HuH-7 (cell line): ENCODE measurements at regions not wholly inside any gene's neighbourhood (a gene's known extent, or its start where the extent isn't known, plus 50 kb on each side); places are given as distances from the start of the nearest gene placed in this dataset.
"Not testable (repeated sequence)": the region's sequence is repeated elsewhere in the genome, so short reads cannot be mapped to it uniquely, and the experiment has no call there.

Experiments
- DNase-seq: peaks from one replicate; pipeline ENCODE4 v3.0.0; 2011; ENCODE audit warnings: low spot score

DNA sequence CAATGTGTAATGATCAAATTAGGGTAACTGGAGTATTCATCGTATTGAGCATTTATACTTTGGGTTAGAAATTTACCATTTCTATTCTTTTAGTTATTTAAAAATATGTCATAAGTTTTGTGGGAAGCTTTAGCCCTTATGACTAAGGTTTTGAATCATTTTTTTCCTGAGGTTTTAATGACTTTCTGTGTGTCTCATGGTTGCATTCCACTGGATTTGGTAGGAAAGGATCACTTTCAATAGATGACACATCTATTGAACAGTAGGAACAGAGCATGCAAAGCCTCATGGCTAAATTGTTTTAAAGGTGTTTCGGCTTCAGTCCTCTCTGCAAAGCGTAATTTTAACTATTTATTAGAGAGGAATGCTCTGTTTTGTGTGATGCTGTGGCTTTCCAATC lies 512.4 kb upstream of the CHD1 start:
- no peak for DNase-seq

DNA sequence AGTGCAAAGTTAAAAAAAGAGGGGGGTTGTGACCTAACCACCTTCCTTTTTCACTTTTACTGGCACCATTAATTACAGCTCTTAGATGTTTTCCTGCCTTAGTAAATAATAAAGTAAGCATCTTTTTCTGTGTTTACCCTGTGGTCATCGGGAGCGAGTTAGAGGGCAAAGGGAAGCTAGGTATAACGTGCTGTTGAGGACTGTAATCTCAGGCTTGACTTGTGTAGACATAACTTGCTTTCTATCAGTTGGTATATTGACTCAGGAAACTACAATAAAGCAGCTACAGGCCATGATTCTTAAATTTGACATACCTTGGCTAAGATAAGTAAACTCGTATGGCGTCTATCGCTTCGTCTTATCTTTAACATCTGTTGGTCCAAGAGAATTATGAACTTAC lies 509.8 kb upstream of the CHD1 start:
- DNase-seq, result peak; percentile 26

- no peak for DNase-seq
Measured at GRCh38 chr5:99437986-99438385, 509.2 kb upstream of the CHD1 start.

- DNase-seq, result not testable (repeated sequence)
Measured at GRCh38 chr5:99423396-99423795, 494.6 kb upstream of the CHD1 start.

DNA sequence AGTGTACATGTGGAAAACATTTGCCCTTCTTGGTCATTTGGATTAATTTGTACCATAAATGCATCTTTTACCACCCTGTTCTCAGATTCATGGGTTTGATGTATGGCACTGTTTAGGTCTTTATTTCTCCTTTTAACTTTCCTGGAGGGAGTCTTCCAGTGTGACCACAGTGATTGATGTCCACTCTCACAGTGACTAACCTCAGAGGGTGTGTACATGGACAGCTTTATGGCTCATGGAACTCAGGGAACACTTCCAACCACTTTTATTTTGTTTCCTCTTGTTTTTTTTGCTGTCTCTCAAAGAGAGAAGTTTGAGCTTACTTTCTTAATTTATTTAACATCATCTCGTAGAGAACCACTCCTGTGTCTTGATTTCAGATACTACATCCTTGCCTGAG lies 489.8 kb upstream of the CHD1 start:
- DNase-seq, result not testable (repeated sequence)

- DNase-seq, result not testable (repeated sequence)
Measured at GRCh38 chr5:99410386-99410785, 481.6 kb upstream of the CHD1 start.

DNA sequence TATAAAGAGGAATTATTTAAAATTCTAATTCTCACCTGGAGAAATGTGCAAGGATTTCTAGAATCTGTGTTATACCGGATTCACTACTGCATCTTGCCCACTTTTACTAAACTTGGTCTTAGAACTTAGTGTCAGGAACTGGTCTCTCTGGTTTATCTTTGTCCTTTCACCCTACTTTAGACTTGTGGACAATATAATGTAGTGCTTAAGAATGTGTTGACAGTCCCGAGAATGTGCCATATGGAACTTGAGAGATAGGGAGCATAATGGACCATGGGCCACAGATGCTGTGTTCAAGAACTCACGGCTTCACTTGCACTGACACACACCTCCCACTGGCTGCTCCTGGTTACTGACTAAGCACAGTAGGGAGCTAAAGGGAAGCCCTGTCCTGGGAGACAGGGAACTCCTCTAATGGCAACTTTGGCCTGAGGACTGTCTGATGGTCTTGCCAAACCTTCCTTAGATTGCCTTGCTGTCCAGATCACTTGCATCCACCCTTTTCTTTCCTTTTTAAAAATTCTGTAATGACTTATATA lies 476.0 kb upstream of the CHD1 start:
- not testable (repeated sequence) for DNase-seq

- DNase-seq, result not testable (repeated sequence)
Measured at GRCh38 chr5:99400571-99400970, 471.8 kb upstream of the CHD1 start.

DNA sequence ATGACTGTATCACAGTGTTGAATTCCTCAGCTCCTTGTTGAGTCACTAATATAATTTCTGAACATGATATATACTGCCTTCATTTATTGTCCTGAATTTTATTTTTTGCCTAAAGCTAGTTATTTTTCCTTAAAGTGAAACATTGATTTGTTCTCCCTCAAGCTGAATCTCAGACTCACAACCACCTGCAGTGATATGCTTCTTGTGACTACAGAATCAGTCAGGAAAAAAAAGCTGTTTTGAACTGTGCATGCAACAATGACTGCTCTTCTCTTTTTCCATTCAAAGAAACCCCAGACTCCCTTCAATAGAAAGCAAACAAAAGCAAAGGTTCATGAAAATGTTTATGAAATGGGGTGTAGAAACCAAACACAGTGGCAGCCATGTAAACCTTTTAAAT lies 470.2 kb upstream of the CHD1 start:
- DNase-seq, result no peak

- no peak for DNase-seq
Measured at GRCh38 chr5:99386406-99387077, 457.7 kb upstream of the CHD1 start.

- DNase-seq, result no peak
Measured at GRCh38 chr5:99379187-99379586, 450.4 kb upstream of the CHD1 start.

DNA sequence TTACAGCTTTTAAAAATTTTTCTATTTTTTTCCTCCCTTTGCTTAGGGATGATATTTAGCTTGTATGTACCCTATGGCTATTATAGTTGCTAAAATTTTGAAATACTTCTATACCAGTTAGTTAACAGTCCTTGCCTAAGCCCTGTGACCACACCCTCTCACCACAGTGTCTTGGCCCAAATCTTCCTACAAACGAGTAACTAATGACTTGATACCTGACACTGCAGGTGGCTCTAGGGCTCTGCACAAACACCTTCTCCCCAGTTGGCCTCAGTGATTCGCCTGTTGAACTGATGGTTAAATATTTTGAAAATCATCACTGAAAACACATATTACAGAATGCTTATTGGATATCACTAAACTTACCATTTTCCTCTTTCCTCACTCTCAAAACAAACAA lies 449.6 kb upstream of the CHD1 start:
- no peak for DNase-seq

DNA sequence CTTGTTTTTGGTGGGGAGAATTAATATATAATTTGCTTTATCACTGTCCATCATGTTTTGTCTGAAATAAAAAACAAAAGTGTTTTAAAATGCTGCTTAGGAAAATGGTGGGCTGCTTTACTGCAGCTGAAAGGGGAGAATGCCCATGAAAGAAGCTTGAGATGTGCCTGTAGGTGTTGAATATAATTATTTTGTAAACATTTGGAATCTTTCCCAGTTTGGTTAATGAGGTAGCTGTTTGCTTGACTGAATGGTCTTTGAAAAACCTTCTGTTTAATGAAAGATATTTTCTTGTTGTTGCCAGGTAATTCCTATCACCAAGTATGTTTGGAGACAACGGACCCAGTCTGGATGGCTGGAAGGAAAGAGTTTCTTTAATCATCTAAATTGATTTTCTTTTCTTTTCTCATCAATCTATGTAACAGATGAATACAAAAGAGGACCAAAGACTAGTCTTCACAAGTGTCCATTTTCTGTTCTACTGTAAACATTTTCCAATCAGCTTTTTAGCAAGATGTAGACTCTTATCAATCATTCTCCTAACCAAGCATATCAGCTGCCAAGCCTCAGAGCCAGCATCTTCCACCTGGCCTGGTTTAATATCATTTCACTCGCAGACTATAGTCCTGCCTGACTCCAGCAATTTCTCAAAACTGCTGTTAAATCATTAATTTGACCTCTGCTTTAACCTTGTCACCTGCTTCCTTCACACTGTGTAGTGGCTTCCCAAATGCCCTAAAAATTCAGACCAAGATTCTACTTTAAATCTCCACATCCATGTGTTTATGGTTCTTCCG lies 441.2 kb upstream of the CHD1 start:
- no peak for DNase-seq

DNA sequence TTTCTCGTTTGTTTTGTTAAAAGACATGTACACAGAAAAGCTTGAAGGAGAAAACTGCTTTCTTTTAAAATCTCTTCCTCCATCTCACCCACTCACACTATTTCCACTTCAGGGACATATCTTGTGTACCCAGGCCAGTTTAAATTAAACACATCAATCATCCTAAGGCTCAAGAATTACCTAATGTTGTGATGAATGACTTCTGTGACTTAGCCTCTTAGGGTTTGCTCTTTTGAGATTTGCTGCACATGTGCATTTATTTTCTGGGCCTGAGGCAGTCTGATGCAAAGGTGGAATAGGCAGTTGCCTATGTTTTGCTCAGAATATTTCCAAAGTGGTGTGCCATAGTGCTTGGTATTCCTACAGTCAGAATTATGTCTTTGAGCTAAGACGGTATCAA lies 439.9 kb upstream of the CHD1 start:
- no peak for DNase-seq

DNA sequence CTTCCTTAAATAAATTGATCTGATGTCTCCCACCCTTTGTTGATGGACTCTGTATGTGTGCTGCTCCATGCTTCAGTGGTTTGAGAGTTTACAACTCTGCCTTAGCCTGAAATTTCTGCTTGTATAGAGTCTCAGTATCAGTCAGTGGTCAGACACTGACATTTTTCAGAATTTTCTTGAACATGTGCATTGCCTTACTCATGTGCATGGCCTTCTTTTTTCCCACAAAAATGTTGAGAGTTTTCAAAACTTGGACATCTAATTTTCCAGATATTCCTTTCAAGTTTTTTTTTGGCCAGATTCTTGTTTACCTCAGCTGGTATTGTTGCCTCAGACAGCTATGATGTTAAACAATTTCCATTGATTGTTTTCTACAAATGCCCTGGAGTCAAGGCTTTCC lies 427.1 kb upstream of the CHD1 start:
- no peak for DNase-seq

DNA sequence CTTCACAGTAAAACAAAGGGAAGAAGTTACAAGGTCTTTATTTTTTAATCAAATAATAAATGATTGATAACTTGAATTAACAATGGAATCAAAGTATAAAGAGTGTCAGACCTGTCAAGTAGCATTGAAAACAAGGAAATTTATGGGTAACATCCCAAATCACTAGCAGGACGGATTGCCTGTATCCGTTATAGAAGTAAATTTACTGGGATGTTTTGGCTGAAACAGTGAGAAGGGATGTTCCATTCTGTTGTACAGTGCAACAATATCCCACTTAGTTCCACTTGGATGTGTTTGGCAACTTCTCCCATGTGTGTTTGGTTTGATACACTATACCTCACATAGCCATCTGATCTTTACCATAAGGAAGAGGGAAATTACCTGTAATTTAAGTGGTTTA lies 421.0 kb upstream of the CHD1 start:
- no peak for DNase-seq

DNA sequence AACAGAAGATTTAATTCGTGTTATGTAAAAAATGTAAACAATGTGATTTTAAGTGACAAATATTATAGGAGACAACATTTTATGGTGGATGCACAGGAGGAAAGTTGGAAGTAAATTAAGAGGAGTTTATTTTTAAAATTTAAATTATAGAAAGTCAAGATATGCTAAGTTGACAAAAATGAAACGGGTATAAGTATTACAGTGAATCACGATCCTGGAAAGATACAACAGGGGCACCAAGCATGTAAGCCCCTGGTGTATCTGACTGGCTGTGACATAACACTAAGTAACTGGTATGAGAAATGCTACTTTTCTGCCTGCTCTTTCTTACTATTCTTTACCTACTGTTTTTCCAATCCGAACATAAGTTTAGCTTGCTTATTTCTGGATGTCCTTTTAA lies 419.8 kb upstream of the CHD1 start:
- no peak for DNase-seq

DNA sequence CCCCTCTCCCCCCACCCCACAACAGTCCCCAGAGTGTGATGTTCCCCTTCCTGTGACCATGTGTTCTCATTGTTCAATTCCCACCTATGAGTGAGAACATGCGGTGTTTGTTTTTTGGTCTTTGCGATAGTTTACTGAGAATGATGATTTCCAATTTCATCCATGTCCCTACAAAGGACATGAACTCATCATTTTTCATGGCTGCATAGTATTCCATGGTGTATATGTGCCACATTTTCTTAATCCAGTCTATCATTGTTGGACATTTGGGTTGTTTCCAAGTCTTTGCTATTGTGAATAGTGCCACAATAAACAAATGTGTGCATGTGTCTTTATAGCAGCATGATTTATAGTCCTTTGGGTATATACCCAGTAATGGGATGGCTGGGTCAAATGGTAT lies 411.0 kb upstream of the CHD1 start:
- DNase-seq, result not testable (repeated sequence)

DNA sequence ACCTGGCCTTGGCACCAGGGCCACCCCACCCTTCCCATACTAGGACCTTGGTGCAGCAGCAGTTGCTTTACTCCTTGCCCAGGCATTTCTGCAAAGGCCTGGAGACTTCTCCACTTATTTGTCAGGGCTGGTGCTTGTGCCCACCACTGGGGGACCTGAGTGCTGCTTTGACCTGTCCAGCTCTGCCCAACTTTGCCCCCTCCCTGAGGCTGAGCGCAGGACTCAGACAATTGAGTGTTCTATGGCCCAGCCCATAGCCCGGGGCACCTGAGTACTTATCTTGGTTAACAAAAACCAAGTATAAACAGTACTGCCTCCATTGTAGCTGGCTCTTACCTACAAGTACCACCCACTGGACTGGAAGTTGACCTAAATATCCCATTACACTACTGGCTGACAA lies 406.1 kb upstream of the CHD1 start:
- no peak for DNase-seq

- DNase-seq, result no peak
Measured at GRCh38 chr5:99331061-99331460, 402.3 kb upstream of the CHD1 start.

DNA sequence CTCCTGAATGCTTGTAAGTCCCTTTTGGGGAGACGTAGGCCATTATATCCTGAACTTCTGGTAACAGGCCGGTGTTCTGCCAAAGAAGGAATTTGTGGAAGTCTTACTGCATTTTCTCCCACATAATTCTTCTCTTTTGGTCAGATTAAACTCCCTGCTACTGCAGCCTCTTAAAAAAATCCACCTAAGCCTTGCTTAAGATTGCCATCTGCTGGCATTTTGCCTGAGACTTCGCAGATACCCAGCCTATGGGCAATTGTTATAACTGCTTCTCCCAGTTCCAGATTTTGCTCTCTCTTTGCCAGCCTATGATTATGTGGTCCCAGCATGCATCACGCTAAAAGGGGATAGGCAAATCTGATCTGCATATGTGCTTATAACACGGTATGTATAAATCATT lies 391.6 kb upstream of the CHD1 start:
- no peak for DNase-seq

DNA sequence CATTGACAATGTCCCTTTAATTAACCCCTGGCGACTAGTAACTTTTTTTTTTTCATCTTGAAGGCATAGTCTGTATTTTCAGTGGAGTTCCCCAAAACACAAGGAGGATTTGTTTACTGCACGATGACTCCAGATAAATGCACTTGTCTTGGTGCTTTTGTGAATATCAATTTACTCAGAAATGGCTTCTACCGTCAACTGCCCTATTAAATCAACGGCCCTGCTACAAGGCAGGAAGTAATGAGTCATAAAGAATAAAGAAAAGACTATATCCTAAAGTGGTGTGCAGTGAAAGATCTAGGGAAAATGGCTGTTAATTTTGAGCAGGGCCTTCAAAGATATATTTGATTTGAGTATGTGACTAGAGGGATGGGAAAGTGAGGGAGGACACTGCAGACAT lies 388.3 kb upstream of the CHD1 start:
- DNase-seq, result no peak

DNA sequence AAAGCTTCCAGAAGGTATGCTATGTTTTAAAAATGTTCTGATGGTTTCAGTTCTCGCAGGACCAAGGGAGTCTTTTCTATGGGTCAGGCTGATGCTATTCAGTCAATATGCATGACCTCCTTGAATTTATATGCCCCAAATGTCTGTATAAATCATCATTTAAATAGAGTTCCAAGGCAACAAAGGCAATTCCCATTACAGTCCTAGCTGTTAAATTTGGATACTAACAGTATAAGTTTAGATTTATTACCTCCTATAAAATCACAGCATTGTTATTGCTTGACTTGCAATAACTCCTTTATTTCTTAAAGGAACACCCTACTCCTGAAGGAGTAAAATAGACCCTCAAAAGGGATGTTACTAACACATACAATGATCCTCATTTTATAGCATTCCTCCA lies 387.7 kb upstream of the CHD1 start:
- no peak for DNase-seq
